GM21423 (cell line): ENCODE measurements at regions not wholly inside any gene's neighbourhood (a gene's known extent, or its start where the extent isn't known, plus 50 kb on each side); places are given as distances from the start of the nearest gene placed in this dataset.
A peak's percentile ranks its signal among the peaks of the same experiment; 100 is the strongest.

Source experiments
- ATAC-seq: cut with Tn5 transposase; IDR thresholded peaks from one replicate; pipeline ENCODE4 v1.9.1; 2021; ENCODE audit warnings: mild to moderate bottlenecking, moderate library complexity; ENCODE audit not compliant: unreplicated experiment

DNA sequence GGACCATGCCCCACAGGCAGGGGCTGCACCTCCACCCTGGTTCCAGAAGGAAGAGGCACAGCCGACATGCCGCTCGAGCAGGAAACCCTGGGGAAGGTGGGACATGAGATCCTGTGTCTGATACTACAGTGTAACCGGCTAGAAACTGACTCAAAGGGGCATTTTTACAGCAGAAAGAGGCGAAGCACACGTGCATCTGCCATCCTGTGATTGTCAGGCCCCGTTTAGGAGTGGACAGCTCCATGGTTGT, 62.7 kb downstream of the SIK1 start:
- no peak for ATAC-seq

- no peak for ATAC-seq
These were observed 63.2 kb downstream of the SIK1 start for GRCh38 chr21:43363506-43364260.

- no peak for ATAC-seq
These were observed 64.0 kb downstream of the SIK1 start for GRCh38 chr21:43362915-43363314.

DNA sequence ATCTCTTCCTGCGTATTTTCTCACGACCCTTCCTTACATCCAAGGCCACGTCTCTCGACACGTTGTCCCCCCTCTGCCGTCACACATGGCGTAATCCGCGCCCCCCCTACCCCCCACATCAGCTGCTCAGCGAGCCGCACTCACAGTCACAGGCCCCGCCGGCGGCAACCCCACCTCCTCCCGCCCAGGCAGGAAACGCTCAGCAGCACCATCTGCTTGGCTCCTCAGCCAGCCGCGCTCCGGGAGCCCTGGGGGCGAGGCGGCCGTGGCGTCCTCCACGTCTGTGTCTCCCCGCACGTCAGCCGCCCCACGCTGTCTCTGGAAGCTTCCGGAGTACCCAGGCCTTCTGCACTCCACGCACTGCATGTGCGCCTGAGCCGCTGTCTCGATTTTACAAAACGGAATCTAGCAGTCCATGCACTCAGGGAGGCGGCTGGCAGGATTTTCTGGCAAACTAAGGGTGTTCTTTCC, 64.6 kb downstream of the SIK1 start:
- peak; percentile 48 for ATAC-seq

- peak; percentile 46 for ATAC-seq
These were observed 65.2 kb downstream of the SIK1 start for GRCh38 chr21:43361493-43362296.

DNA sequence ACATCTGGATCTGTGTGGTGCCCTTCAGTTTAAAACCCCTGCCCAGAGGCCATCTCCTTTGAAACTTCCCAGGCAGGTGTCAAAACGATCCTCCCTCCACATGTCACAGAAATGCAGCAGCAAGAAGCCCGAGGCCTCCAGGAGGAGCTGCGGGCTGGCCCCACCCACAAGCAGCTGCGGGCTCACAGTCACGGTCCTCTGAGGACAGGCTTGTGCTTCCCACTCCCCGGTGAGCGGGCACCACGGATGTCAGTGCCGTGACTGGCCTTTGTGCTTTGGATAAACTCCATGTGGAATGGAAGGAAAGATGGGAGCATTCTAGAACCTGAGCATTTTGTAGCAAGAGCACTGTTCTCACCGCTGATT, 65.8 kb downstream of the SIK1 start:
- ATAC-seq, result no peak

DNA sequence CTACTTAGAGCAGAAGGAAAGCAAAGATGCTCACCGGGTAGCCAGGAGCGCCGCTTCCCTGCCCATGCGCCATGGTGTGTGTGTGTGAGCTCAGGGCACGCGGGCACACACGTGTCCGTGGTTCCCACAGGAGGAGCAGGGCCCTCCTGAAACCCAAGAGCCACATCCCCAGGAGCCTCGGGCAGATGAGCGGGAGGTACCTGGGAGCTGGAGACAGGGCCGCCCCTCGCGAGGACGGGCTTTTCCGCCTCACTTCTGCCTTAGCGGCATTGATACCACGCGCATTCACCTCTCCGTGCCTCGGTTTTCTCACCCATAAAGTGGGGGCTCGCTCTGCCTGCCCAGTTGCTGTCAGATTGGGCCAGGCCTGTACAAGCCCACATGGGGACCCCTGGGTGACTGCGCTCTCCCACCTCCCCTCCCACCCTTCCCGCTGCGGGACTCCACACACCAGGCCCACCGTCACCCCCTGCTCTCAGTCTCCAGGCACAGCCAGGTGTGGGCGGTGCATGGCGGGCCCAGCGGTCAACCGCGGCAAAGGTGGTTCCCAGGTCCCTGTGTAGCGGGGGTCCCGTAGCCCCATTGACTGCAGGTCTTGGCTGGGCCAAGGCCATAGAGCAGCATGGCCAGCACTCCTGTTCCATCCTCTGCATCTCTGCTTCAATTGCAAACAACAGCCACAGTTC, 66.3 kb downstream of the SIK1 start:
- no peak for ATAC-seq

GRCh38 chr21:43358940-43359822, 67.8 kb downstream of the SIK1 start:
- no peak for ATAC-seq

GRCh38 chr21:43357715-43358430, 69.1 kb downstream of the SIK1 start:
- ATAC-seq, result no peak

- ATAC-seq, result no peak
These were observed 71.0 kb downstream of the SIK1 start for GRCh38 chr21:43355925-43356289.

- ATAC-seq, result no peak
These were observed 71.5 kb downstream of the SIK1 start for GRCh38 chr21:43355266-43355924.

DNA sequence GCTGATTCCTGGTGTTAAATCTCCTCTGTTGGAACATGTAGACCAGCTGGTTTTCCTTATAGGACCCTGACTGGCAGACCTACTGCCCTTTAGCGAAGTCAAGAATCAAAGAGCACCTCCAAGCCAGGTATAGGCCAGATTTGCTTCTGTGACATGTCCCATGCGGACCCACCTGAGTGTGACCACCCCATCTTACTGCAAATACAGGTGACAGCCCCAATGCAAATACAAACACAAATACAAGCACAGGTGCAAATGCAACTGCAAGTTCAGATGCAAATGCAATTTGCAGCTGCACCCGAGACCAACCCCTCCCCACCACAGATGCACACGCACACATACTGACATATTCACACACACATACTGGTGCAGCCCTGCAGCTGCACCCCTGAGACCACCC, 72.3 kb downstream of the SIK1 start:
- no peak for ATAC-seq

GRCh38 chr21:43354026-43354420, 72.9 kb downstream of the SIK1 start:
- no peak for ATAC-seq

- no peak for ATAC-seq
These were observed 73.5 kb downstream of the SIK1 start for GRCh38 chr21:43353282-43354025.

GRCh38 chr21:43352568-43353281, 74.2 kb downstream of the SIK1 start:
- ATAC-seq, result no peak

DNA sequence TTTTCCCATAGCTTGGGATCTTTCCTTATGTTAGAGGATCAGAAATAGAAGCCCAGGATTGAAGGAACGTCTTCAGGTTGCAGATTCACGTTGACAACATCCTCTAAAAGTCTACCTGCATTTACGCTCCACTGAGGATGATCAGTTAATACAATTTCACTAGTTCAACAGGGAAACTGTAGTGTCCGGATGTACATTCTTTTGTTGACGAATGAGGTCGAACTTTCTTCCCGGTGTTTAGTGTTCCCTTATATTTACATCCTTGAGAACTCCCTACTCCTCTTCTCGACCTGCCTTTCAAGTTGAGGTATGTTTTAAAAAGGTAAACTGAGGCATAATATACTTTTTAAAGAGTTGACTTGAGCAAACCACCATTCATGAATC, 74.8 kb downstream of the SIK1 start:
- ATAC-seq, result no peak

GRCh38 chr21:43351501-43352153, 75.3 kb downstream of the SIK1 start:
- no peak for ATAC-seq

DNA sequence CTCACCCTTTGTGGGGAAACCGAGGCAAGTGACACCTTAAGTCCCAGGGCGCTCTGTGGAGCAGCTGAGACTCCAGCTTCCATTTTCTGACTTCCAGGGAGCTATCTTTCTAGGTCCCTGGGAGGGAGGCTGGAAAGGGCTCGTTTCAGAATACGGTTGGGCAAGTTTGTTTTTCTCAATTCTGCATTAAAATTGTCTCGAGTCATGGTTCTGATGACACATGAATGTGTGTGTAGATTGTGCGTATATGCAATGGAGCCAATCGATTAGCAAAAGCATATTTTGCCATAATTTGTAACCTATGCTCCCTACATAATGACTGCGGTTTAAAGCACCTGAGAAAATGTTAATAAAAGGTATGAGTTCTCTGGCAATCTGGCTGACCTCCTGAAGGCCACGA, 77.3 kb downstream of the SIK1 start:
- no peak for ATAC-seq
